HG02678 (cell line): ENCODE measurements at regions not wholly inside any gene's neighbourhood (a gene's known extent, or its start where the extent isn't known, plus 50 kb on each side); places are given as distances from the start of the nearest gene placed in this dataset.
"Not testable (repeated sequence)": the region's sequence is repeated elsewhere in the genome, so short reads cannot be mapped to it uniquely, and the experiment has no call there.

Source experiments
- ATAC-seq: cut with Tn5 transposase; IDR thresholded peaks from one replicate; pipeline ENCODE4 v1.9.1; 2021; ENCODE audit warnings: mild to moderate bottlenecking, moderate library complexity; ENCODE audit not compliant: unreplicated experiment

GRCh38 chr2:16999347-17000183 is 333.9 kb upstream of the CYRIA start:
- ATAC-seq = no peak

DNA sequence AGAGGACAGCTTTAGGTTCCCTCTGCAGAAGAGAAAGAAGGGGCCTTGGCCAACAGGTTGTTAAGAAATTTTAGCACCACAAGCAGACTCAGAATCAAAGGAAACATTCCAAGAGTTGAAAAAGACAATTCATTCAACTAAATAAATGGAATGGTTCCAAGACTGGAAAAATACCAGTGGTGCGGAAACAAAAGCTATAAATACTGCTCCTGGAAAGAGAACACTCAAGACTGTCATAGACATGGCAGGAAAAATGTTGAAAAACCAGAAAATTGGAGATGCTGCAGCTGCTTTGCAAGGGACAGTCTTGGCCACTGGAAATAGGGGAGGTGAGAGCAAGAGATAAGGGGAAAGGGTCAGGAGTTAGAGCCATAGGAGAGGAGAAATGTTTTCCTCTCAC is 312.7 kb upstream of the CYRIA start:
- ATAC-seq = no peak

GRCh38 chr2:16974688-16975087 is 309.1 kb upstream of the CYRIA start:
- ATAC-seq = no peak

- no peak for ATAC-seq
Observed at GRCh38 chr2:16973586-16974286, 308.1 kb upstream of the CYRIA start.

- no peak for ATAC-seq
Observed at GRCh38 chr2:16972276-16972675, 306.6 kb upstream of the CYRIA start.

DNA sequence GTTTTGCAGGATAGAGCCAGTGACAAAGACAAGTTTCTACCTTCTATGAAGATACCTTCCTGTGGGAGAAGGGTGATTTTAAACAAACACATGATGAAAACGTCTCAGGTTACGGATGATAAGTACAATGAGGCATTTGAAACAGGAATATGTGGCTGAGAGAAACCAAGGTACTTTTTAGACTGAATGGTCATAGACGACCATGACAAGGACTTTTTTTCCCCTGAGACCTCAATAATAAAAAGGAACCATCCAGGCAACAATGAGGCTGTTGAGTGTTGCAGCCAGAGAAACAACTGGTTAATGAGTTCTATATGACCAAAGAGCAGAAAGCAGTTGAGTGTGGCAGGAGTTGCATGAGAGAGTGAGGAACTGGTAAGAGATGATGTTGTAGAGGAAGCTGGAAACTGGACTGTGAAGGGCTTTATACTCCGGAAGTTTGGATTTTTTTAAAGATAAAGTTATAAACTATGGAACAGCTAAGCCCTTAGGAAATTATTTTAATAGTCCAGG is 306.1 kb upstream of the CYRIA start:
- no peak for ATAC-seq

DNA sequence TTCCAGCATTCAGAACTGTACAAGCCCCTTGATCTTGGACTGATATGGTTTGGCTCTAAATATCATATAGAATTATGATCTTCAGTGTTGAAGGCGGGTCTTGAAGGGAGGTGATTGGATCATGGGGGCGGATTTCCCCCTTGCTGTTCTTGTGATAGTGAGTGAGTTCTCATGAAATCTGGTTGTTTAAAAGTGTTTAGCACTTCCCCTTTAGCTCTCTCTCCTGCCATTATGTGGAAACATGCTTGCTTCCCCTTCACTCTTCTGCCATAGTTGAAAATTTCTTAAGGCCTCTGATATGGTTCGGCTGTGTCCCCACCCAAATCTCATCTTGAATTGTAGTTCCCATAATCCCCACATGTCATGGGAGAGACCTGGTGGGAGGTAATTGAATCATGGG is 305.3 kb upstream of the CYRIA start:
- ATAC-seq = not testable (repeated sequence)

DNA sequence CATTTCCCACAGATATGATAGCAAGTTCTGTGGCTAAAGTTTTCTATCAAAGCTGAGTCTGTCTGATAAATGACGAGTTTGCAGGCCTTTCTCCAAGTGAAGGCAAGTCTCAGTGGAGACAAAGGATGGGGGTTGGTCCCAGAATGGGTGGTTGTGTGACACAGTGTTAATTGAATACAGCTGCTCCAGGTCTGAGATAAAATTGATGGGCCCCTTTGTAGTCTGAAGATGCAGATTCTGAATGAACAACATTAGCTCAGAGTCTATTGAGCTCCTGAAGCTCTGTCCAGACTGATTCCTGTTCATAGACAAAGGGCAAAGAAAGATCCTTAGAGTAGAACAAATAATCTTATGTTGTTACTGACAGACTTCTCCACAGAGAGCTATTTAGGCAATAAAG is 296.9 kb upstream of the CYRIA start:
- no peak for ATAC-seq

DNA sequence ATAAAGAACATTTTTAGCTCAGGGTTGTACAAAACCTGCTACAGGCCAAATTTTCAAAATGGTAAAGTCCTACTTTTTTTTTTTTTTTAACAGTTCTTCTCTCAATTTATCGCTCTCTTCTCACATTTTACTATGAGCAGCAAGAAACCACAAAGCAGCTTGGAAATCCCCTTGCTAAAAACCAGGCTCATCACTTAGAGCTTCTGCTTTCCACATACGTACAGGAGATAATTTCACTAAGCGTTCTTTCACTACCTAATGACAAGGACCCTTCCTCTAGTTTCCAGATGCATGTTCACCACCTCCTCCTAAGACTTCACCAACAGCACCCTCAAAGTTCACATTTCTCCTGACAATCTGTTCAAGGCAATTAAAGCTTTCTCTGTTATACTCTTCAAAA is 294.9 kb upstream of the CYRIA start:
- no peak for ATAC-seq

- ATAC-seq = no peak
Observed at GRCh38 chr2:16958266-16958665, 292.6 kb upstream of the CYRIA start.

DNA sequence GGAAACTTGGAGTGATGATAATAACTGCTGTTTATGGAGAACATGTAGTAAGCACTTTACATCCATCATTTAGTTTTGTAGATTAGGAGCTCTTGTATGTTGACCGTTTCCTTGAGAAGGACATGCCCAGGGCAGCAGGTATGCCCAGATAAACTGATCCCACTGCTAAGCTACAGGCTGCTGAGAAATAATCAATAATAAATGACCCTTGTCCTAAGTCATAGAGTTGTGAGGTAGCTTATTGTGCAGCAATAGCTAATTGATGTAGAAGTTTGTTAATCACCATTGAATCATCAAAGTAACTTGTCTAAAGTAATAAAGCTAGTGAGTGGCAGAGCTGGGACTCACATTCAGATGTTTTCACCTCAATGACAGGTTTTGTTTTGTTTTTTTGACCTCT is 287.2 kb upstream of the CYRIA start:
- ATAC-seq = no peak

- no peak for ATAC-seq
Observed at GRCh38 chr2:16952368-16952767, 286.7 kb upstream of the CYRIA start.

- ATAC-seq = no peak
Observed at GRCh38 chr2:16950436-16950835, 284.8 kb upstream of the CYRIA start.

DNA sequence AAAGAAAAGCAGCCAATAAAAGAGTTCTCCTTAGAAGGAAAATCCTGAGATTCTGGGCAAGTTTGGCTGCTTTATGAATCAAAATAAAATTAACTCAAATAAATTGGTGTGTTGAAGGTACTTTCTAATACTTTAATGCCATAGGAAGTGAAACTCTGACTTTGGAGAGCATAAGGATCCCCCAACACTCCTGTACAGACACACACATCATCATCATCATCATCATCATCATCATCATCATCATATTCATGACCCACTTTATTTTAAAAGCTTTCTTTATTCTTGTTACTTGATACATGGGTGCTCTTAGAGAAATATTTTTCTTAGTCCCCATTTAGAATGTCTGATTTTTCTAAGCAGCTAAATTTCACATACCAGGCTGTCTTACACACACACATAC is 283.1 kb upstream of the CYRIA start:
- no peak for ATAC-seq

DNA sequence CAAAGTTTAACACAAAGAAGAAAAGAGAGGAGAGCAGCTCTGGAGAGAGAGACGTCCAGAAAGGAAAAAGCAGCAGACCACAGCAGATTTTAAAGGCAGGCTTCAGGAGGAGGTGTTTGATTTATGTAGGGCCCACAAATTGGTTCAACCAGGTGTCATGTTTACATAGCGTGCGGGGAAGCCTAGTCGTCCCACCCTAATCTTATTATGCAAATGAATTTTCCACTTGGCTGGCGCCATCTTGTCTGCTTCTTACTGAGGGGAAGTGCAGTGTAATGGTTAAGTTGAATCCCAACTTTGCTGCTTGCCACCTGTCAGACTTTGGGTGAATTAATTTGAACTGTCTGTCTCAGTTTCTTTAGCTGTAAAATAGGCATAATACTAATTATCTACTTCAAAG is 282.4 kb upstream of the CYRIA start:
- no peak for ATAC-seq

DNA sequence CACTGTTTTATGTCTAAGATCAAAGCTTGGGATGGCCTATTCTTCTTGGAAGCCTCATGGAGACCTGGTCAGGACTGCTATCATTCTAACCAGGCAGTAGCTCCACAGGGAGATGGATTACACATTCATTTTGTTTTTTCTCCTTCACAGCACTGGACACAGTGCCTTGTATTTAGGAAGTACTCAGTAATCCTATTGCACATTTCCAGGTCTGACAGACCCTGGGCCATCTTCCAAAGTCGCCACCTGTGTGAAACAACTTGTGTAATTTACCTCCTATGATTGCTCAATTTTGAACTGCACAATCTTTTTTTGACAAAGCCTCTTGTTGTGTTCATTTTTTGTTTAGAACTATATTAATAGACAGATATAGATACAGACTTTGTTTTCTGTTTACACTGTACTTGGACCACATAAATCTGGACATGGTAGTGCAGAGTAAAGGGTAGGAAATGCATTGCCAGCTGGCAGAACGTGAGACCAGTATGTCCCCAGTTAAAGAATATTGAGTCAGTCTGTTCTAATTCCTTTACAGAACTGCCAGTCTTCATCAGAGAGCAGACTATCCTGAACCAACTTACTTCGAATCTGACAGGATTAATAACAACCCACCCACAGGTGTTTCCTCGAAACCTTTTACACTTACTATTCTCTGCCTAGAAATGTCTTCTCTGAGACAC is 277.8 kb upstream of the CYRIA start:
- no peak for ATAC-seq

DNA sequence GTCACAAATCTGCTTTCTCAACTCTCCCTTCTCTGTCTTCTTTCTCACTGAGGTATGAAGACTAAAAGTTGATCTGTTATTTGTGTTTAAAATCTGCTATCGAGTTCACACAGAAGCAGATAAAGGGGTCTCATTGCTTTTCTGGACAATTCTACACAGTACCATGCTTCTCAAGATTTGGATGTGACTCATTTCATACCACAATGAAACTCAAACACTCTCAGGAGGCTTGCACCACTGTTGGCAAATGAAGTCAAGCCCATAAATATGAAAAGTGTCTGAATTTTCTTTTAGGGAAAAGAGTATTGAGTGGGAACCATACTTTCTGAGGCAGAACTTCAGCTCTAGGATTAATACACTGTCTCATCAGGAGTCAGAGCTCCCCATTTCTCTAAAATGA is 274.6 kb upstream of the CYRIA start:
- ATAC-seq = no peak

DNA sequence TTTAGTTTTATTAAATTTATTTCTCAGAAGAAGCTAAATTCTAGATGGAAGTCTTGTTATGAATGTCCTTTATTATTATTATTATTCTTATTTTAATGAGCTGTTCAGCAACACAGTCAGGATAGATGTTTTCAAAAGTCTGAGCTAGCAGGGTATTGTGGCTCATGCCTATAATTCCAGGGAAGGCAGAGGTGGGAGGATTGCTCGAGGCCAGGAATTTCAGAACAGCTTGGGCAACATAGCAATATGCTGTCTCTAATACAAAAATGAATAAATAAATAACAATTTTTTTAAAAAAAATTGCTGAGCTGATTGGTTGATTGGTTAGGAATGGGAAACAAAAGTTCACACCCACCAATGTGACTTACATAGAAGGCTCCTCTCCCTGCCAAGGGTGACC is 274.1 kb upstream of the CYRIA start:
- ATAC-seq = no peak

DNA sequence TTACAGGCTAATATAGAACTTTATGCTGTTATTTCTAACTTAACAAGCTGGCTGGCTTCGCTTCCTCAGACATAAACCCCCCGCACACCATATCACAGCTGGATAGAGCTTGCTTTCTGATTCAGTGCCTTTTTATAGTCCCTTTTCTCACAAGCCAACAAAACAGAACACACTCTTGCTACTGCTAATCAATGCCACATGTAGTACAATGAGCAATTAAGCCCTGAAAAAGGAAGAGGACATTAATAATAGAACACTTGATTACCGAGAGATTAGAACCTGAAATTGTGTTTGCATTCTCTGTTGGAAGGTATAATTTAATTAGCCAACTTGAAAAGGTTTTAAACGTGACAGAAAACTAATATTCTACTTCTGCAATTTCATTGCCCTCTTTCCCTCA is 267.7 kb upstream of the CYRIA start:
- no peak for ATAC-seq

DNA sequence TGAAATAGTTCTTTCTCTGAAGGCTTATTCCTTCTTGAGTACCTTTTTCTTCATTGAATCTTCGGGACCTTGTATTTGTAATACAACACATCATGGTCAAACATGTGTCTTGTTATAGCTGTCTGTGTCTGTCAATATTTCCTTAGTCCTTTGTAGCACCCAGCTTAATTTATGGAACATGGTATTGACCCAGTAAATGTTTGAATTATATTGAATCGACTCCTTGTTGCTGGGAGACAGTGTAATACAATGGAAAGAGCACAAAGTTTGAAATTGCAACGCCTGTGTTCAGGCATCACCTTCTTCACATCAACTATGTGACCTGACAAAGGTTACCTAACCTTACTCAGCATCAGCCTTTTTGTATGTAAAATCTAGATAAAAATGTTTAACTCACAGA is 267.2 kb upstream of the CYRIA start:
- no peak for ATAC-seq

DNA sequence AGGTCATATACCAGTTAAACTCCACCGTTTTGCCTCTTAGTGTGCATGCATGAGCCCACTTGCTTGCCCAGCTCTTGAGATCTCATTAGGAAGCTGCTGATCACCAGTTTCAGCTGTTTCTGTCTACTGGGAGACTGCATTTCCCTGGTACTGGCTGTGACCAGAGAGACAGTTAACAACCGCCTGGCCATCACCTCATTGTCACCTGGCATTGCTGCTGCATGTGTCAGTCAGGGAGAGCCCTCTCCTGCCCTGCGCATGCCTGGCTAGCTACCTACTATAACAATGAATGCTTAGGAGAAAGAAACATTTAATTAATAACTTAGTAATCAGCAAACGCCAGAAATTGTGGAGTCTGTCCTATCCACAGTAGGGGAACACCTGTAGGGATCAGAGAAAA is 265.8 kb upstream of the CYRIA start:
- no peak for ATAC-seq

DNA sequence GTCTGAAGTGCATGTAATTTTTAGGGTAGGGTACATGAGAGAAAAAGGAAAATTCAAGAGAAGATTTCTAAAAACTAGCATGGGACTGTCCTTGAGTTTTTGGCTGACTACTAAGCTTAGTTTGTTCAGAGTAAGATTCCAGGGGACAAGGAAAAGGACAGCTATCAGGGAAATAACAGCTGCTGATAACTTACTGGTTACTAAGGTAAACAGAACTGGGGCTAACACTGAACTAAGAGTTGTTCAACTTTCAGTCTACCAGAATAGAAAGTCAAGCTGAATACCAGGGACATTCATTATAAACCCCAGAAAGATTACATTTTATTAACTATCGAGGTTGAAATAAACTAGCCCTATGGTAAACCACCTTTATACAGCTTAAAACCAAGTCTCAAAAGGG is 261.8 kb upstream of the CYRIA start:
- no peak for ATAC-seq
